GM18868 (cell line): ENCODE measurements at regions not wholly inside any gene's neighbourhood (a gene's known extent, or its start where the extent isn't known, plus 50 kb on each side); places are given as distances from the start of the nearest gene placed in this dataset.

Source experiments
- ATAC-seq: cut with Tn5 transposase; IDR thresholded peaks from one replicate; pipeline ENCODE4 v1.9.1; 2021; ENCODE audit warnings: mild to moderate bottlenecking, moderate library complexity; ENCODE audit not compliant: unreplicated experiment

GRCh38 chr6:62480544-62480943, 194.5 kb upstream of the KHDRBS2 start:
- ATAC-seq: no peak

GRCh38 chr6:62479697-62480220, 193.7 kb upstream of the KHDRBS2 start:
- ATAC-seq: no peak

GRCh38 chr6:62474793-62475192, 188.8 kb upstream of the KHDRBS2 start:
- no peak for ATAC-seq

DNA sequence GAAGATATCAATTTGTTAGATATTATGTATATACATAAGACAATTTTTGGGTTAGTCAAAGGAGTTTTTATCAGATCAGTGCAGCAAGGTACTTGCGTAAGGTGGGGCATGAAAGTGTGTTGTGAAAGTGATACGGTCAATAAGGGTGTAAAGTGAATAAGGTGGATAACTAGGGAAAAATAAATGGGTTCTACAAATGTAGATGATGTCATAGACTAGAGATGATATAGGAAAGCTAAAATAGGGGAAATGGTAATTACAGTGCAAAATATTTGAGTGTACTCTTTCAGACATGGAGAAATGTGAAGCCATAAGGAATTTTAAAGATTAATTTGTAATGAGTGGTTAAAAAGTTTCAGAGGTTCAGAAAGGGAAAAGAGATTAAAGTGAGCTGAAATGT, 180.6 kb upstream of the KHDRBS2 start:
- ATAC-seq: no peak

DNA sequence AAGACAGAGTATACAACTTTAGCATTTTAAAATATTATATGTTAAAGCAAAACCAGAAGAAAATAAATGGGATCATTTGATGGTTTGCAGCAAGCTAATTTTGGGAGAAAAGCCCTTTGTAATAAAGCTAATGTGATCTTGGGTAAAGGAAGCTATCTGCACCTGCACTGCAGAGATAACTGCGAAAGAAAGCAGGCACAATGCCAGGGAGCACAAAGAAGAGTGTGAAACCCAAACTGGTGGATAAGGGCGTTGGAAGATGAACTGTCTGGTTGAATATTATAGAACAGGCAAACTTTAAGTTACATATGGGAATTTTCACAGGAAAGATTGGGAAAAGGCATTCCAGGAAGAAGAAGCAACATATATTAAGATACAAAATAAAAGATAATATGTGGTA, 179.2 kb upstream of the KHDRBS2 start:
- ATAC-seq: no peak

- ATAC-seq: no peak
Measured at GRCh38 chr6:62452586-62452985, 166.6 kb upstream of the KHDRBS2 start.

DNA sequence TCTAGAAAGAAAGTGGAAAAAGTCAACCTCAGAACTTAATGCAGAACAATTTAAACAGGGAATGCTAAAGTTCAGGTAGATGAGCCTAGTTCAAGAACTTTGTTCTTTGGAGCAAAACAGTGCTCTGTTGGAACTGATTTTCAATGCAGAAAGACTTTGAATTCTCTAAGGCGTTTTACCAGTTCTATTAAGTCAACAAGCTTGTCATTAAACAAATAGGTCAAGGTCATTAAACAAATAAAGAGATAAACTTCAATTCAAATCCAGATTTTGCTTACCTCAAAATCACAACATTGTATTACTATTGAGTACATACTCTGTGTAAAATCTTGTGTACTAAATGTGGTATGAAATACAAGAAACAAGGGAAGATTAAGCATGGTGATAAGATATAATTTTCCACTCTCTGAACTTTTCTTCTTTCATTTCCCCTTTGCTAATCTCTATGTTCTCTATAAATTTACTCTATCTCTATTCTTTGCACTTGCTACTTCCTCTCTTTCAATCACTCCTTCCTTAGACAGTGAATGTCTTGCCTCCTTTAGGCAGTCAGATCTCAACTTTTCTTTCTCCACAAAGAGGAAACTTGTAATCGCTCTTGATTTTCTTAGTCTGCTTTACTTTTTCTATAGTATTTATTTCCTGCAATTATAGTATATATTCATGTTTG, 160.8 kb upstream of the KHDRBS2 start:
- no peak for ATAC-seq

DNA sequence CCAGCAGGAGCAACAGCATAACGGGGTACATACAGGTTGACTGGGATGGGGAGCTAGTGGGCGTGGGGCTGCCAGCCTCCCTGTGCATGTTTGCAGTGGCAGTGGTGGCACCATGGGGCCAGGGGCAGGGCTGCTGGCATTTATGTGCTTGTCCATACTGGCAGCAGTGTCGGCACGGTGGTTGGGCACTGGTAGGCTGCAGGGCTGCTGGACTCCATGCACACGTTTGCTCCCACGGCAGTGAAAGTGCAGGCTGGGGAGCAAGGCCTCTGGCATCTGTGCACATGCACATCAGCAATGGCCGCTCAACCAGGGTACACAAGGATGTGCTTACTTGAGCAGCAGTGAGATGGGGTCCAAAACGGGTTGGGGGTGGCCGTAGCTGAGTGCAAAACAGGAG, 159.5 kb upstream of the KHDRBS2 start:
- no peak for ATAC-seq

DNA sequence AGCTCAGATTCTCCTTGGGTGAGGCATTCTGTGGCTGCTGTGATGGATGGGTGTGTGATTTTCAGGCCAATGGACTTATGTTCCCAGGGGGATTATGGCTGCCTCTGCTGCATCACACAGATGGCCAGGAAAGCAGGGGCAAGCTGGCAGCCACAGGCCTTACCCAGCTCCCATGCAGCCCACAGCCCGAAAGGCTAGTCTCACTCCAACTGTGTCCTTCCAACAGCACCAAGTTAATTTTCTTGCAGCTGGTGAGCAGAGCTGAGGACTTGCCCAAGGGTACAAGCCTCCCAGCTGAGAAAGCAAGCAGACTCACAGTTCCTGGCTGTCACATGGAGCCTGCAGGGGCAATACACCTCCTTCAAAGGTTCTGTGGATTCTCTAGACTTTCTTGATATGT, 155.2 kb upstream of the KHDRBS2 start:
- no peak for ATAC-seq

GRCh38 chr6:62429781-62430180, 143.8 kb upstream of the KHDRBS2 start:
- no peak for ATAC-seq

- ATAC-seq: no peak
Measured at GRCh38 chr6:62400521-62401259, 114.7 kb upstream of the KHDRBS2 start.

GRCh38 chr6:62393608-62394007, 107.6 kb upstream of the KHDRBS2 start:
- no peak for ATAC-seq

- ATAC-seq: no peak
Measured at GRCh38 chr6:62392291-62392690, 106.3 kb upstream of the KHDRBS2 start.

DNA sequence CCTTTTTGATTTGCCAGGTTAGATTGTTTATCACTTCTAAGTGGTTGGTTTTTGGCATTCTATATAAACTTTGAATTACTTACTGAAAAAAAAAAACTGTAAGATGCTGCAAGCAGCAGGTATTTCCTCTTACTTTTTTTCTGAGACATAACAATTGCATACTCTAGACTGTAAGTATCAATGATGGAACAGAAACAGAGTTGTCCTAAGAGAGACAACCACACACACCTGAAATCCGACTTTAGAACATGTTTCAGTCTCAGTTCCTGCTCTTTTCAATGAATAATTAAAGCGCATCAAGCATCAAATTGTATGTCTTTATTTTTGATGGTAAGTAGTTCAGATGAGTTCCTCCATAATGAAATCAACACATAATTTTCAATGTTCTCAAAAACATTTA, 105.3 kb upstream of the KHDRBS2 start:
- no peak for ATAC-seq

DNA sequence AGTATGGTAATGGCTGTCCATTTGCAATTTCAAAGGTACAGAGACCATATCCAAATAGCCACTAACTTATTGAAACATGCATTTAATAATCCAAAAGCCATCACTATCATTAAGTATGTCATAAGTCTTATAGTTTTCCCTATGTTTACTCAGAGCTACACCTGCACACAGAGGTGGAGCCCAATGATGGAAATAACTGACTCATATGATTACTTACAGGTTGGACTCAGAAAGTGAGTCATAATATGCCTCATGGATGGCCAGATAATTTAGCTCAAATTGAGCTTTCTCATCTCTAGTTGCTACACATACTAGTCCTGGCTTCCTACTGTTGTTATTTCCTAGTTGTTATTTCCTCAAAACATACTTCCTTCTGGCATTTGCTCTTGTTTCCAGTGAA, 104.4 kb upstream of the KHDRBS2 start:
- peak; percentile 48 for ATAC-seq

- ATAC-seq: no peak
Measured at GRCh38 chr6:62371453-62372210, 85.6 kb upstream of the KHDRBS2 start.

DNA sequence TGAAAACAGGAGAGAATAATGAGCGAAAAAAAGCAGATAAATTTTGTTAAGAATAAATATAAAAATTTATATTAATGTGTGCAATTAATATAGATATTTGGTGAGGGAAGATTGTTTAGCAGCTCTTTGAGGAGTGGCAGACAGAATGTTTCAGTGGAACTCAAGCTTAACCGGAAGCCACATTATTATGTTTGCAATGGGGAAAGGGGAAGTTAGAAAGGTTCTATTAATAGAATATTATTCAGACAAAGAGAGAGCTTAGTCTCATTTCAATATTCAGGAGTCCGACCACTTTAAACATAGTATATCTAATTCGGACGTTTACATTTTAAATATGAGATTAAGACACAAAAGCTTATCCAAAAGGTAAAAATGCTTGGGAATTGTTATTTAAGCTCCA, 81.6 kb upstream of the KHDRBS2 start:
- ATAC-seq: peak; percentile 100

DNA sequence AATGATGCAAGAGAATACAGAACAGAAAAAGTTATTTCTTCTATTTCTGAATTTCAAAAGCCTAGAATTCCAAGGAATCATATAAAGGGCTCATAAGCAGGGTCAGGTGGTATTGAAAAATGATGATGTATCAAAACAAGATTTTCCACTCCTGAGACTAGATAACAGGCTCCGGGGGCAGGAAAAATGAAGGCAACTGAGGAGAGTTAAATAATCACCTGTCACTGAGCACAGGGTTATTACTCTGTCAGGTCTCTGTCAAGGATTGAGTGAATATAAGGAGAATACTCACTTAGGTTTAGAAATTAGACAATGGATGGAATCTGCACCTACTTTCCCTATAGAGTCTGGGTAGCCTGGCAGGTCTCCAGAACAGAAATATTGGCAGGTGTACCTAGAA, 76.1 kb upstream of the KHDRBS2 start:
- no peak for ATAC-seq

- no peak for ATAC-seq
Measured at GRCh38 chr6:62357835-62358234, 71.8 kb upstream of the KHDRBS2 start.

DNA sequence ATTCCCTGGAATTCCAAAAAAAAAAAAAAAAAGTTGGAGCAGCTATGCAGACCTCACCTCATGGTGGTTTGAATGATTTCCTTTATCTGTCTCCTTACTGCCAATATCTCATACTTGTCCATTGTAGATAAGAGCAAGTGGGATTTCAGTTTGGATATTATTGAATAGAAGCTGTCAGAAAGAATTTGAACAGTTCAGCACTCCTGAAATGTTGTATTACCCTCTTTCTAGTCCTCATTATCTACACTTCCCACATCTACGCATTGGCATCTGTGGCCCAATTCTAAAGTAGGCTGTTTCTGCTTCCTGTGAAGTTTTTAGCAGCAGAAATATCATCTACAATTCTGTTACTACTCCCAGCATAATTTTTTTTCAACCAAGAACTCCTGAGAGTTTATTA, 68.2 kb upstream of the KHDRBS2 start:
- ATAC-seq: no peak

DNA sequence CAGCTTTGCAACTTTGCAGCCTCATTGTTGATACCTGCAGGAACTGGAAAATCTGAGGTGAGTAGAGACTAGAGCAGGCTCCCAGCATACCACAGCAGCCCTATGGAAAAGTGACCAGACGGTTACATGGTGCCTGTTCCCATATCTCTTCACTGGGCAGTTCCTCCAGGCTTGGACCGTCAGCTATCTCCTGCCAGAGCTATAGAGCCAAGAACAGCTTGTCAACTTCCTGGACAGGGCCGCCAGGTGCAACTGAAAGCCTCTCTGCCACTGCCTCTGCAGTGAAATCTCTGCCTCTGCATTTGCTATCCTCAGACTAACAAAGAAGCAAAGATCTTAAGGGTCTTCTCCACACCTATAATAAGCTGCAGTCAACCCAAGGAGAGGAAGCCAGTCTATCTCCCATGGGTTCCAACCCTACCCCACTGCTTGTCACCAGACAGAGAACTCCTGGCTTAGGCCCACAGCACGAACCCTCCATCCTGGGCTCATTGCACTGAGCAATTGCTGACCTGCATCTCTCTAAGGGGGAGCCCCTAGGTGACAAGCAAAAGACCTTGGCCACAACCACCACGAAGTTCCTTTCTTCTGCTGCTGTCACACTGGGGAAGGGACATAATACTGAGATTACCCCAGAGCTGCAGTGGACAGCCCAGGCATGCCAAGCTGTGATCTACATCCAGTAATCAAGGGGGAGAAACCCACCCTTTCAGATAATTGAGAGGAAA, 60.1 kb upstream of the KHDRBS2 start:
- no peak for ATAC-seq
